Mesenchymal stem cell (in vitro differentiated cells and primary cell): ENCODE measurements at regions not wholly inside any gene's neighbourhood (a gene's known extent, or its start where the extent isn't known, plus 50 kb on each side); places are given as distances from the start of the nearest gene placed in this dataset.

Source experiments
- DNase-seq: peaks from one replicate; pipeline ENCODE4 v3.0.0-alpha.2; 2013
- H2AFZ ChIP-seq: one replicate; pipeline ENCODE4 v1.6.1; 2013; ENCODE audit warnings: low read depth, mild to moderate bottlenecking, control low read depth, inconsistent platforms, low read length, moderate library complexity
- H2AK5ac ChIP-seq: 2 replicates; pipeline ENCODE4 v1.6.1; 2013; ENCODE audit warnings: low read length, moderate library complexity, mild to moderate bottlenecking, inconsistent platforms; ENCODE audit not compliant: severe bottlenecking
- H2BK120ac ChIP-seq: one replicate; pipeline ENCODE4 v1.6.1; 2013; ENCODE audit warnings: low read depth, mild to moderate bottlenecking, inconsistent platforms, low read length, moderate library complexity
- H2BK12ac ChIP-seq, 2 experiments: one replicate each; pipeline ENCODE4 v1.6.1; 2013; ENCODE audit warnings: inconsistent platforms in 2 of 2, low read length in 2 of 2, mild to moderate bottlenecking in 2 of 2, moderate library complexity in 2 of 2, control low read depth in 1 of 2
- H2BK15ac ChIP-seq: one replicate; pipeline ENCODE4 v1.6.1; 2013; ENCODE audit warnings: mild to moderate bottlenecking, low read depth, inconsistent platforms; ENCODE audit not compliant: poor library complexity, severe bottlenecking
- H2BK5ac ChIP-seq: 2 replicates; pipeline ENCODE4 v1.6.1; 2013; ENCODE audit warnings: low read depth, mild to moderate bottlenecking, low read length, control low read depth, inconsistent platforms; ENCODE audit not compliant: poor library complexity, severe bottlenecking
- H3K14ac ChIP-seq, 2 experiments: one replicate each; pipeline ENCODE4 v1.6.1; 2013; ENCODE audit warnings: inconsistent platforms in 2 of 2, low read length in 2 of 2, control low read depth in 1 of 2, mild to moderate bottlenecking in 1 of 2, moderate library complexity in 1 of 2
- H3K18ac ChIP-seq, 2 experiments: one replicate each; pipeline ENCODE4 v1.6.1; 2013; ENCODE audit warnings: inconsistent platforms in 2 of 2, low read length in 2 of 2, control low read depth in 1 of 2, low read depth in 1 of 2, mild to moderate bottlenecking in 1 of 2
- H3K23ac ChIP-seq, 2 experiments: one replicate each; pipeline ENCODE4 v1.6.1; 2013; ENCODE audit warnings: inconsistent platforms in 2 of 2, low read length in 2 of 2, mild to moderate bottlenecking in 2 of 2, moderate library complexity in 2 of 2, control low read depth in 1 of 2
- H3K27ac ChIP-seq: 2 replicates; pipeline ENCODE4 v1.5.1; 2013; ENCODE audit warnings: mild to moderate bottlenecking, moderate library complexity, low read length, control low read depth, inconsistent platforms; ENCODE audit not compliant: poor library complexity, severe bottlenecking
- H3K27me3 ChIP-seq, 2 experiments: 2 replicates each; pipeline versions ENCODE4 v1.6.1 to v1.7.0; 2013; ENCODE audit warnings: low read length in 2 of 2, mild to moderate bottlenecking in 2 of 2, moderate library complexity in 2 of 2, control low read depth in 1 of 2, inconsistent platforms in 1 of 2; ENCODE audit not compliant: control insufficient read depth in 1 of 2, insufficient read depth in 1 of 2
- H3K36me3 ChIP-seq, 2 experiments: 2 replicates each; pipeline versions ENCODE4 v1.6.1 to v1.7.0; 2013; ENCODE audit warnings: low read length in 2 of 2, control low read depth in 1 of 2, inconsistent platforms in 1 of 2, low read depth in 1 of 2, mild to moderate bottlenecking in 1 of 2; ENCODE audit not compliant: insufficient read depth in 2 of 2, control insufficient read depth in 1 of 2
- H3K4ac ChIP-seq, 2 experiments: one replicate each; pipeline ENCODE4 v1.6.1; 2013; ENCODE audit warnings: inconsistent platforms in 2 of 2, low read length in 2 of 2, mild to moderate bottlenecking in 2 of 2, moderate library complexity in 2 of 2, control low read depth in 1 of 2, low read depth in 1 of 2
- H3K4me1 ChIP-seq: 2 replicates; pipeline ENCODE4 v1.6.1; 2013; ENCODE audit warnings: low read depth, low read length, control low read depth; ENCODE audit not compliant: control insufficient read depth, insufficient read depth
- H3K4me2 ChIP-seq: 2 replicates; pipeline ENCODE4 v1.6.1; 2013; ENCODE audit warnings: low read length, mild to moderate bottlenecking, inconsistent platforms; ENCODE audit not compliant: poor library complexity, severe bottlenecking
- H3K4me3 ChIP-seq, 2 experiments: 2 replicates each; pipeline versions ENCODE4 v1.5.1 to v1.7.0; 2013; ENCODE audit warnings: low read length in 2 of 2, mild to moderate bottlenecking in 2 of 2, control low read depth in 1 of 2, low read depth in 1 of 2; ENCODE audit not compliant: insufficient read depth in 1 of 2
- H3K79me1 ChIP-seq: replicated peaks from 2 replicates; pipeline ENCODE4 v1.6.1; 2013; ENCODE audit warnings: mild to moderate bottlenecking, control low read depth, low read length, inconsistent platforms; ENCODE audit not compliant: poor library complexity, severe bottlenecking
- H3K9ac ChIP-seq: 2 replicates; pipeline ENCODE4 v1.7.0; 2013; ENCODE audit warnings: mild to moderate bottlenecking, low read length, moderate library complexity
- H3K9me3 ChIP-seq: 2 replicates; pipeline ENCODE4 v1.7.0; 2013; ENCODE audit warnings: mild to moderate bottlenecking, low read length; ENCODE audit not compliant: control insufficient read depth
- H4K8ac ChIP-seq: one replicate; pipeline ENCODE4 v1.6.1; 2013; ENCODE audit warnings: inconsistent platforms, mild to moderate bottlenecking, low read length, moderate library complexity
- H4K91ac ChIP-seq: one replicate; pipeline ENCODE4 v1.6.1; 2013; ENCODE audit warnings: mild to moderate bottlenecking, low read length, inconsistent platforms
- WGBS: methylation state at CpG from one replicate; pipeline ENCODE4 v1.1.7; 2013; ENCODE audit warnings: mixed read lengths; 5-methylcytosine and 5-hydroxymethylcytosine counted together

DNA sequence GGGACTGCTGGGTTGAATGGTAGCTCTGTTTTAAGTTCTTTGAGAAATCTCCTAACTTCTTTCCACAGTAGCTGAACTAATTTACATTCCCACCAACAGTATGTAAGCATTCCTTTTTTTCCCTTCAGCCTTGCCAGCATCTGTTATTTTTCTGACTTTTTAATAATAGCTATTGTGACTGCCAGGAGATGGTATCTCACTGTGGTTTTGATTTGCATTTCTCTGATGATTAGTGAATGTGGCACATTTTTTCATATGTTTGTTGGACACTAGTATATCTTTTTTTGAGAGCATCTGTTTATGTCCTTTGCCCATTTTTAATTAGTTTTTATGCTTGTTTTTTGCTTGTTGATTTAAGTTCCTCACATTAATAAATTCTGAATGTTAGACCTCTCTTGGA lies 990.8 kb downstream of the GATA3 start:
- Histone ChIP-seq H3K9ac (no peak overlapping the region), H2BK5ac (no peak overlapping the region), H3K27me3 (no peaks in the 10 kb centered on the region), H2BK12ac (no peak overlapping the region), H4K91ac (no peak overlapping the region), H3K4me1 (no peaks in the 10 kb centered on the region), H3K79me1 (no peaks in the 10 kb centered on the region), H3K18ac (no peak overlapping the region), H2BK15ac (no peak overlapping the region), H3K14ac (no peak overlapping the region), H3K9me3 (peaks cover 24% of the 10 kb centered on the region), H3K23ac (no peak overlapping the region), H3K4ac (no peak overlapping the region), H3K4me2 (no peak overlapping the region), H3K4me3 (no peak overlapping the region), H3K36me3 (no peaks in the 10 kb centered on the region), H2AFZ (no peak overlapping the region), H4K8ac (no peak overlapping the region), H3K27ac (no peak overlapping the region), H2BK120ac (no peak overlapping the region), H2AK5ac (no peak overlapping the region)
- DNase-seq, result no peak

DNA sequence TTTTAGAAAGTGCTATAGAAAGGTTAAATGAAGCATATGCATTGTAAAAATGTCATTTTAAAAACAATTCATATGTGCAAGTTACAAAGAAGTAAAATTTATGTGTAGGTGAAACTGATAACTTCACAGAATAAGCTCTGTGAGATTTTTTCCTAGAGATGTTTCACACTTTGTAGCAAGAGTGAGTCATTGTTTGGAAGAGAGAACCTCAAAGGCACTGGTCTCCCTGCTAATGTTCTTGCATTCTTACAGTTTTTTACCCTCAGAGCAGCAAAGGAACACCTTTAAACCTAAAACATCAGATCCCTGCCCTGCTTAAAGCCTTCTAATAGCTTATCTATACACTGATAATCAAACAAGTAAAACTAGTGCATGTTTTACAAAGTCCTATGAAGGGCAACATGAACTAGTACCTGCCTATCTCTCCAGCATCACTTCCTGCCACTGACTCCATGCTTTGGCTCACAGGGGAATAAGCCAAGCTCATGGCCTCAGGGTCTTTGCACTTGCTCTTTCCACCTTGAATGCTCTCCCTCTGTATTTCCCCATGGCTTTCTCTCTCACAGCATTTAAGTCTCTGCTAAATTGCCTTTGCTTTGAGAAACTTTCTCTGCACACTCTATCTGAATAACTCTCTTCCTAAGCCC lies 997.0 kb downstream of the GATA3 start:
- Histone ChIP-seq H3K27me3 (no peaks in the 10 kb centered on the region), H3K18ac (no peak overlapping the region), H2BK120ac (no peak overlapping the region), H4K91ac (no peak overlapping the region), H3K4me2 (no peak overlapping the region), H2AFZ (no peak overlapping the region), H3K14ac (no peak overlapping the region), H3K23ac (no peak overlapping the region), H3K9me3 (peaks cover 22% of the 10 kb centered on the region), H2BK15ac (no peak overlapping the region), H3K4ac (no peak overlapping the region), H3K9ac (no peak overlapping the region), H2BK12ac (no peak overlapping the region), H3K79me1 (no peaks in the 10 kb centered on the region), H2AK5ac (no peak overlapping the region), H3K27ac (no peak overlapping the region), H4K8ac (no peak overlapping the region), H2BK5ac (no peak overlapping the region), H3K4me1 (no peaks in the 10 kb centered on the region), H3K4me3 (no peak overlapping the region), H3K36me3 (no peaks in the 10 kb centered on the region)
- DNase-seq, result no peak

DNA sequence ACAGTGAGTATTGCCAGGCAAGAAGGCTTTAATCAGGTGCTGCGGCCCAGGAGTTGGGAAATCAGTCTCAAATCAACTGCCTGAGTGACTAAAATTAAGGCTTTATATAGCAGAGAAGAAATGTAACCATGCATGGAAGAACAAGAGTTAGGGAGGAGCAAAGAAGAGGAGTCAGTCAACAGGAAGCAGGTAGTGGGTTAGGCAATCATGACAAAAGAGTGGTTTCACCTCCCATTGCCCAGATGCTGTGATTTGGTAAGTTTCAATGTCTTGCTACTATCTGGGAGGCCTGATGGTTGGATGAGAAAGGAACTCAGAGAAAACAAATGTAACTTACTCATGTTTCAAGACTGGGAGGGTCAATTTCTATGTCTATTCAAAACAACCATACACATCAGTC lies 998.3 kb downstream of the GATA3 start:
- 84% methylated on average over 1 of the region's 1 CpG for WGBS
- no peak overlapping the region for H2BK5ac ChIP-seq
- peaks cover 22% of the 10 kb centered on the region for H3K9me3 ChIP-seq

DNA sequence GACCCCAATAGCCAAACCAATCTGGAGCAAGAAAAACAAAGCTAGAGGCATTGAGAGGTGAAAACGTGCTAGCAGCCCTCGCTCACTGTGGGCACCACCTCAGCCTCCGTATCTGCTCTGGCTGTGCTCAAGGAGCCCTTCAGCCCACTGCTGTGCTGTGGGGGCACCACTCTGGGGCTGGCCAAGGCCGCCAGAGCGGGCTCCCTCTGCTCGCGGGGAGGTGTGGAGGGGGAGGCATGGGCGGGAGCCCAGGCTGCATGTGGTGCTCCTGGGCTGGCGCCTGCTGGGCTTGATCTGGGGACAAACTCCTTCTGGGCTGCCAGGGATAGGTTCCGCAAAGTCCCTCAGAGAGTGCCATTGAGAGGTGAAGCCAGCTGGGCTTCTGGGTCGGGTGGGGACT lies 1002.0 kb downstream of the GATA3 start:
- Histone ChIP-seq H3K27me3 (no peaks in the 10 kb centered on the region), H4K91ac (peak overlapping the region; percentile 15), H2BK5ac (no peak overlapping the region), H2BK15ac (no peak overlapping the region), H3K23ac (no peak overlapping the region), H4K8ac (no peak overlapping the region), H3K4ac (no peak overlapping the region), H2AFZ (no peak overlapping the region), H2BK120ac (no peak overlapping the region), H3K36me3 (no peaks in the 10 kb centered on the region), H3K14ac (no peak overlapping the region), H2BK12ac (no peak overlapping the region), H3K79me1 (no peaks in the 10 kb centered on the region), H3K4me2 (no peak overlapping the region), H3K4me1 (no peaks in the 10 kb centered on the region), H3K18ac (no peak overlapping the region), H3K27ac (no peak overlapping the region), H3K9me3 (peaks cover 9% of the 10 kb centered on the region), H3K9ac (no peak overlapping the region), H2AK5ac (no peak overlapping the region), H3K4me3 (no peak overlapping the region)
- DNase-seq, result no peak
- WGBS, result 90% methylated on average over 11 of the region's 11 CpGs

More for the DNA sequence above, 998.3 kb downstream of the GATA3 start:
- H3K4me1 ChIP-seq, result no peaks in the 10 kb centered on the region
- no peak overlapping the region for H2BK12ac ChIP-seq
- DNase-seq, result no peak
- H3K79me1 ChIP-seq, result no peaks in the 10 kb centered on the region
- no peak overlapping the region for H3K18ac ChIP-seq
- no peak overlapping the region for H3K27ac ChIP-seq
- no peak overlapping the region for H3K4ac ChIP-seq
- no peak overlapping the region for H2BK15ac ChIP-seq
- H2AK5ac ChIP-seq, result no peak overlapping the region
- no peak overlapping the region for H3K9ac ChIP-seq
- H3K14ac ChIP-seq, result no peak overlapping the region
- H3K4me3 ChIP-seq, result no peak overlapping the region
- no peaks in the 10 kb centered on the region for H3K27me3 ChIP-seq
- H3K23ac ChIP-seq, result no peak overlapping the region
- no peak overlapping the region for H4K91ac ChIP-seq
- no peaks in the 10 kb centered on the region for H3K36me3 ChIP-seq
- no peak overlapping the region for H3K4me2 ChIP-seq
- H4K8ac ChIP-seq, result no peak overlapping the region
- no peak overlapping the region for H2AFZ ChIP-seq
- H2BK120ac ChIP-seq, result no peak overlapping the region
